GM18870 (cell line): ENCODE measurements at regions not wholly inside any gene's neighbourhood (a gene's known extent, or its start where the extent isn't known, plus 50 kb on each side); places are given as distances from the start of the nearest gene placed in this dataset.
"Not testable (repeated sequence)": the region's sequence is repeated elsewhere in the genome, so short reads cannot be mapped to it uniquely, and the experiment has no call there.

Experiments
- ATAC-seq: cut with Tn5 transposase; IDR thresholded peaks from one replicate; pipeline ENCODE4 v1.9.1; 2021; ENCODE audit warnings: moderate library complexity; ENCODE audit not compliant: unreplicated experiment

DNA sequence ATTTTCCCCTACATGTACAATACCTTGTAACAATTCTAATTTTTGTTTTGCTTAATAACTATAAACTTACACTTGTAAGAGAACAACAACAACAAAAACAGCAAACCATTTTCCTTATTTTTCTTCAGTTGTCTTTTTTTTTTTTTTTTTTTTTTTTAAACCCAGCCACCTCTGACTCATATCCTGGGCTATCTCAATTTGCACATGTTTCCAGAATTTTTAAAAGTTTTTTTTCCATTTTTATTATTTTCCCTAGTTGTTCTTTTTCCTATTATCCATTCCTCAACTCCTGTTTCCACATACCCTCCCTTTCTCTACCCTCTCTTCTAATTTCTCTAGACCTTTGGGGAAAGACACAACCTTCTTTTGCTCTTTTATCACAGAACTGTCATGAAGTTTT lies 112.5 kb downstream of the EFEMP1 start:
- ATAC-seq, result no peak

GRCh38 chr2:55810622-55811020 lies 113.0 kb downstream of the EFEMP1 start:
- ATAC-seq, result no peak

DNA sequence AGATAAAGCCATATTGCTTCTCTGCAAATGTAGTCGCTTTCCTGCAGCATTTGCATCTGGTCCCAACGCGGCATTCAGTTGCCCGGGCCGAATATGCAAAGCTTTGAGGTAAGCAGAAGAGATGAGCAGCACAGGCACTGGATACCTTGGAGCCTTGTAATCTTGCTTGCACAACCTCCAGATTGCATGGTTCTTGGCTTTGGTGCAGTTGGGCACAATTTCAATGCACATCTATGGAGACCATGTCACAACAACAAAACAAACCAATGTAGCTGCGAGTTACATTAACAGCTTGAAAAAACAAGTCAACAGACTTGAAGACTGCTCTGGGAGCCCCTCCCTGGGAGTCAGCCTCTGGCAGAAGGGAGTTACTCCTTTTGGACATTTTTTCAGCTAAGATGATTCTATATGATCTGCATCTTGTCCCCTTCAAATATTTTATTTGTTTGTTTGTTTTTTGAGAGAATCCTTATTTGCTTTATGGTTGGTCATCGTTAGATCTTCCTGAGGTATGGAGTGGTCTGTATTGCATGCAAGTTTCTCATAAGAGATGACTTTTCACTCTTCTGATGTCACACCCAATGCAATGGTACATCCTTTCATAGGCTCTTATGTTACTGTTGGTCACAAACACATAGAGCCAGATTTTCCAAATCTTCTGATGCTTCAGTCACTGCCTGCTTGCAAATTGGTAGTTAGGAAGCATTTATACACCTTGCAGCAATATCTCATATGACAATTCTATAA lies 113.5 kb downstream of the EFEMP1 start:
- no peak for ATAC-seq

DNA sequence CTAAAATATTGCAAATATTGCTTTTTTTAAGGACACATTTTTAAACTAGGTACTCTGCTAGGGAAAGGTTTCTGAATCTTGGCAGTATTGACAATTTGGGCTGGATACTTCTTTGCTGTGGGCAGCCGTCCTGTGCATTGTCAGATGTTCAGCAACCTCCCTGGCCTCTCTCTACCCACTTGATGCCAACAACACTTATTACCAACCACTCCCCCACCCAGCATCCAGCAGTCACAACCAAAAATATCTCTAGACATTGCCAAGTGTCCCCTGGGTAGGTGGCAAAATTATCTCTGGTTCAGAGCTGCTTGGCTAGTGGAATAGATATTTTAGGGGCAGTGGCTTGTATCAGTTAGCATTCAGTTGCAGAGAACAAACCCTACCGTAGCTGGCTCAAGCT lies 114.3 kb upstream of the PNPT1 start:
- ATAC-seq, result no peak

- no peak for ATAC-seq
These were observed 112.0 kb upstream of the PNPT1 start for GRCh38 chr2:55805686-55806085.

DNA sequence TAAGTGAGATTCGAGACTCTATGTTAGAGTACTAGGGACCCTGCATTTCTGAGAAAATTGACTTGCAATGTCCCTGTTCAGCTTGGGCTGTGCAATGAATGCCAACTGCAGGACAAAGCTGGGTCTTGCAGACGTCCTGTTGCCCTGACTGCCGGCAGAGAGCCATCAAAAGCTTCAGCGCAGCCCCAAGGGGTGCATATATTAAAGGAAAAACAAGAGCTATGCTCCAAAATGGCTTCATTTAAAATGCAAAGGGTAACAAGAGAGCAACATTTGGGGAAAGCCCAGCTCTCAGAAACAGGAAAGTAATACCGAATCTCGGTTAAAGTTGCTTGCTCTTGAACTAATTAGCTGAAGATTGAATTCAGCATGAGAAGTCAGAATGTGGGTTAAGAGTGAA lies 110.9 kb upstream of the PNPT1 start:
- no peak for ATAC-seq

DNA sequence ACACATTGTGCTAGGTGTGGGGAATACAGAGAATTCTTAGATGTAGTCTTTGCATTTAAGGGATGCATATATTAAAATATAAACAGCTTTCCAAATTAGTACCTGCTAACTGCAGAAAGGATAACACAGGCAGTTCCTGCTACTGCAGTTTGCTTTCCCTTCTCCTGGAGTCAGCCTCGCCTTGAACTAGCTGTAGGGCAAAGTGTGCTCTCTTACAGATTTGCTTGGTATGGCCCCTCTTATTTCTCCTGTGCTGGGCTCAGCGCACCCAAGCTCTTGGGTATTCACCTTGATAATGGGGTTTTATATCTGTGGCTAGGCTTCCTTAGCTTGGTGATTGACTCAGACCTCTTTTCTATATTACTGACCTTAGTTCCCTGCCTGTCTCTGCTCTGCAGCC lies 108.4 kb upstream of the PNPT1 start:
- no peak for ATAC-seq

DNA sequence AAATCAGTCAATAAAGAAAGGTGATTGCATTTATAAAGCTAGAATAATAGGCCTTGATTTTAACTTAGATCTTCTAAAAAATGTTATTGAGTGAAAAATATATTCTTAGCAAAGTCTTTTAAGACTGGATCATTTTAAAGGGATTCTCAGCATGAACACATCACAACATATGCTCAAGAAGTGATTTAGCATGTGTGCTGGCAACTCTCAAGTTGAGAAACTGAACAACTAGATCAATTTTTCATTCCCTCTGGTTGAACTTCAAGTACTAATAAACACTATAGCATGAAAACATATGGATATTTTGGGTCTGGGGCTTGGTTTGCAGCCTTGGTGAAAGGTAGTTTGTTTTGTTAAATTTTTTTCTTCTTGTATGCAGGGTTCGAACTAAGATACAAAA lies 107.8 kb upstream of the PNPT1 start:
- no peak for ATAC-seq

DNA sequence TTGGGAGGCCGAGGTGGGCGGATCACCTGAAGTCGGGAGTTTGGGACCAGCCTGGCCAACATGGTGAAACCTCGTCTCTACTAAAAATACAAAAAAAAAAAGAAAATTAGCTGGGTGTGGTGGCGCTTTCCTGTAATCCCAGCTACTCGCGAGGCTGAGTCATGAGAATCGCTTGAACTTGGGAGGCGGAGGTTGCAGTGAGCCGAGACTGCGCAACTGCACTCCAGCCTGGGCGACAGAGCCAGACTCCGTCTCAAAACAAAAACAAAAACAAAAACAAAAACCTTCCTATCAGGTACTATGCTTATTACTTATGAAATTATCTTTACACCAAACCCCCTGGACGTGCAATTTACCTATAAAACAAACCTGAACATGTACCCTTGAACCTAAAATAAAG lies 106.0 kb upstream of the PNPT1 start:
- not testable (repeated sequence) for ATAC-seq

GRCh38 chr2:55796121-55796520 lies 102.5 kb upstream of the PNPT1 start:
- no peak for ATAC-seq

DNA sequence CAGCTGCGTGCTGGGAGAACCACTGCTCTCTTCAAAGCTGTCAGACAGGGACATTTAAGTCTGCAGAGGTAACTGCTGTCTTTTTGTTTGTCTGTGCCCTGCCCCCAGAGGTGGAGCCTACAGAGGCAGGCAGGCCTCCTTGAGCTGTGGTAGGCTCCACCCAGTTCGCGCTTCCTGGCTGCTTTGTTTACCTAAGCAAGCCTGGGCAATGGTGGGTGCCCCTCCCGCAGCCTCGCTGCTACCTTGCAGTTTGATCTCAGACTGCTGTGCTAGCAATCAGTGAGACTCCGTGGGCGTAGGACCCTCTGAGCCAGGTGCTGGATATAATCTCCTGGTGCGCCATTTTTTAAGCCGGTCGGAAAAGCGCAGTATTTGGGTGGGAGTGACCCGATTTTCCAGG lies 100.0 kb upstream of the PNPT1 start:
- not testable (repeated sequence) for ATAC-seq

DNA sequence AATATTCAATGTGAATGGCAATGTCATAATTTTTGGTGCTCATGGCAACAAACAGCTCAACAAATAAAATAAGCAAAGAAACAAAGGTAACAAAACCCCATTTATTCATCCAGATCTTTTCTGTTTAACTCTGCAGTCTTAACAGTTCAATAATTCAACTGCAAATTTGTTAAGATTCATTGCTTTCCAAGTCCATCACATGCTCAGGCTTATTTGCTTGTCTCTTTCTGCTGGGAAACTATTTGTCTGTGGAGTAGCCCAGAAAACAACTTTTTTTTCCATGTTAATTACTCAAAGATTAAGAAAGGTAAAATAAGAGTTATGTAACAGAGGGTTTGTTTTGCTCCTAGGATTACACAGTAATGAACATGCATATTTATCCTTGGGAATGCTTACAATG lies 92.6 kb upstream of the PNPT1 start:
- ATAC-seq, result no peak

DNA sequence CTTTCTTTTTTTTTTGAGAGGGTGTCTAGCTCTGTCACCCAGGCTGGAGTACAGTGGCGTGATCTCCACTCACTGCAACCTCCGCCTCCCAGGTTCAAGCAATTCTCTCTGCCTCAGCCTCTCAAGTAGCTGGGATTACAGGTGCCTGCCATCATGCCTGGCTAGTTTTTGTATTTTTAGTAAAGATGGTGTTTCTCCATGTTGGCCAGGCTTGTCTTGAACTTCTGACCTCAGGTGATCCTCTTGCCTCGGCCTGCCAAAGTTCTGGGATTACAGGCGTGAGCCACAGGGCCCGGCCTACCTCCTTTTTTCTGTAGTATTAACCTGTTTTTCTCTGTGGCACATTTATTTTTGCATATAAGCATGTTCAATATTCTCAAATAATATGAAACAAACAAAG lies 90.1 kb upstream of the PNPT1 start:
- not testable (repeated sequence) for ATAC-seq

DNA sequence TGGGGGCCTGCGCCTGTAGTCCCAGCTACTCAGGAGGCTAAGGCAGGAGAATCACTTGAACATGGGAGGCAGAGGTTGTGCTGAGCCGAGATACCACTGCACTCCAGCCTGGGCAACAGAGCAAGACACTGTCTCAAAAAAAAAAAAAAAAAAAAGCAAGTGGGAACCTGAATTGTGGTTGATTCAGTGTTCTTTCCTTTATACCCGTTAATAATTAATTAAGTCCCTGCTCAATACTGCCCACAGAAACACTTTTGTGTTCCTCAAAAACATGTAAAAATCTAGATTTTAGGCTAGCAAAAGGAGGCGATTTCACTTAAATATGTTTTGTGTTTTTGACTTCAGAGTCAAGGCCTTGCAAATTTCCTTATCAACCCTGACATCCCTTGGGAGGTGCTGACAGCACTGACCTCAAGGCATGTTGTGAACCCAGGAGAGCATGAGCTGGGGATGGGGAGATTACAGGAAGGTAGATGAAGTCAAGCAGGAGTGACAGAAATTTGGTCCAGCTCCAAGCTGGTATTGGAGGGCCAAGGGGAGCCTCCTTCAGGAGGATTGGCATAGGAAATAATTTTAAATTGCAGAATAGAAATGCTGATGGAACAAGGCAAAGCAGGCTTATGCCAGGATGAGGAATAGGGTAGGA lies 89.0 kb upstream of the PNPT1 start:
- ATAC-seq, result no peak

DNA sequence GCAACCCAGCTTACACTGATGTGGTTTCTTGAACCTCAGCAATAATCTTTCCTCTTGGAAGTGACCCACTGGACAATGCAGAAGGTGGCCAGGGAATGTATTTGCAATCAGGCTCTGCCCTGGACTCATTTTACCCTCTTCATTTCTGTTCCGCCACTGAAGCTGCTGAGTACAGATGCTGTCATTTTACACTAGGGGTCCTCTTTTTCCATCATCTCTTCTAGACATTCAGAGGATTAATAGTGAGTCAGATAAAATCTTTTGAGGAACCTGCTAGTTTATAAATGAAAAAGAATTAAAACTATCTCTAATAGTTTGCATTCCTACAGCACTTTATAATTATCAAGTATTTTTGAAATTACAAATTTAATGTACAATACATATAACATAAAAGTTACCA lies 87.9 kb upstream of the PNPT1 start:
- ATAC-seq, result no peak

- no peak for ATAC-seq
These were observed 87.1 kb upstream of the PNPT1 start for GRCh38 chr2:55780697-55781096.

GRCh38 chr2:55779459-55780421 lies 86.1 kb upstream of the PNPT1 start:
- no peak for ATAC-seq

DNA sequence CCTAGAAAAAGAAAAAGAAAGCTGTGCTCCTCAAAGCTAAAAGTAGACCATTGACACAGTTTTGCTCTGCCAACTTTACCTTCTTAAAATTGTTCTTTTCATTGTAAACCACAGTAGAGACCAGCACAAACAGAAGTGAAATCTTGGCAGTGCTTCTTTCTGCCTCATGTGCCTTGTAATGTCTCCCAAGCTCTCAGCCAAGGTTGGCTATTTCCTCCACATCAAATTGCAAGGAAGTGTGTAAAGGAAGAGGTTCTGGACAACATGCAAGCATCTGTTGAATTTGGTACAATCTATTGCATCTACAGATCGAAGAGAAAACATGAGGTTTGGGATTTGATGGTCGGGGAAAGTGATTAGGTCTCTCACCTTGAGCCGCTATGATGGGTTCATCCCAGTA lies 83.3 kb upstream of the PNPT1 start:
- no peak for ATAC-seq

GRCh38 chr2:55776479-55776878 lies 82.8 kb upstream of the PNPT1 start:
- no peak for ATAC-seq

DNA sequence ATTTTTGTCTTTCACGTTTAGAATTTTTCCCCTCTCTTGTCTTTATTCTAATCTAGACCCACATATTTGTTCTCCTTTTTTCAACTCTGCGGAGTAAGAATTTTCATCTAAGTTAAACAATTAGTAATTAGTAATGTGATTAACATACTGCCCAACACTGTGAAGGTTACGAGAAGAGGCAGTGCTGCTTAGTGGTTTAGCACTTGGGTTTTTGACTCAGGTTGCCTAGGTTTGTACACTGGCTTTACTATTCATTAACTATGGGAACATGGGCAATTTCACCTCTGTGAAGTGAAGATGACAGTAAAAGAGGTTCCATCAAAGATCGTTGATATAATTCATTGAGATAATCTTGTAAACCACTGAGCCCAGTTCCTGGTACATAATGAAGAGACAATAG lies 82.2 kb upstream of the PNPT1 start:
- peak; percentile 44 for ATAC-seq

- ATAC-seq, result not testable (repeated sequence)
These were observed 80.0 kb upstream of the PNPT1 start for GRCh38 chr2:55773651-55774050.
